ENCODE measurements at regions not wholly inside any gene's neighbourhood (a gene's known extent, or its start where the extent isn't known, plus 50 kb on each side); places are given as distances from the start of the nearest gene placed in this dataset.

GRCh38 chr1:75668813-75669212 is 55.7 kb upstream of the ACADM start:
- no peak for DNase-seq (ENCODE audit: low read depth)

- no peak for DNase-seq (ENCODE audit: low read depth)
Measured at GRCh38 chr1:75671708-75672107, 52.8 kb upstream of the ACADM start.

GRCh38 chr1:75672108-75672507 is 52.4 kb upstream of the ACADM start:
- DNase-seq (ENCODE audit: low read depth) = no peak

DNA sequence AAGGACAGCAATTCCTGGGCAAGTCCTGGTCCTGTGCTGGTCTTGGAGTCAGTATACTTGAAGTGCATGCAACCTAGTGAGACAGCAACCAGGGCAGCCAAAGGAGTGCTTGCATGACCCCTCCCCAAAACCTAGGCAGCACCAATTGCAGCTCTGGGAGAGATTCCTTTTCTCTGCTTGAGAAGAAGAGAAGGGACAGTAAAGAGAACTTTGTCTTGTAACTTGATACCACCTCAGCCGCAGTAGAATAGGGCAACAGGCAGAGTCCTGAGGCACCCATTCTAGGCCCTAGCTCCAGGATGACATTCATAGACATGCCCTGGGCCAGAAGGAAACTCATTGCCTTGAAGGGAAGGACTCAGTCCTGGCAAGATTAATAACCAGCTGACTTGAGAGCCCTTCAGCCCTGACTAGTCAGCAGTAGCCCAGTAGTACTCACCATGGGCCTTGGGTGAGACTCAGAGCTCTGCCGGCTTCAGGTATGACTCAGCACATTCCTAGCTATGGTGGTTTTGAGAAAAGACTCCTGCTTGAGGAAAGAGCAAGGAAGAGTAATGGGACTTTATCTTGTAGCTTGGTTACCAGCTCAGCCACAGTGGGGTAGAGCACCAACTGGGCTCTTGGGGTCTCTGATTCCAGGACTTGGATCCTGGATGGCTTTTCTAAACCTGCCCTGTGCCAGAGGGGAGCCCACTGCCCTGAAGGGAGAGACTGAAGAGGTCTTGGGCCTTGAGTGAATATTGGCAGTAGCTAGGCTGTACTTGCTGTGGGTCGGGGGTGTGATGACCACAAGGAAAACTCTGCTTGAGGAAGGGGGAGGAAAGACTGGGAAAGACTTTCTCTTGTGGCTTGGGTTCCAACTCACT is 51.7 kb upstream of the ACADM start:
- peak; percentile 67 for DNase-seq (ENCODE audit: low read depth)

GRCh38 chr1:75673399-75673798 is 51.1 kb upstream of the ACADM start:
- no peak for DNase-seq (ENCODE audit: low read depth)

GRCh38 chr1:75673885-75674284 is 50.6 kb upstream of the ACADM start:
- DNase-seq (ENCODE audit: low read depth) = no peak

Data from GM04504 (cell line).